Neural cell (in vitro differentiated cells): ENCODE measurements at regions not wholly inside any gene's neighbourhood (a gene's known extent, or its start where the extent isn't known, plus 50 kb on each side); places are given as distances from the start of the nearest gene placed in this dataset.

Source experiments
- H2AFZ ChIP-seq: fragments of 200-600, 300-800 bp; sonication (generic), shearing (Covaris generic); 2 replicates; pipeline ENCODE4 v1.6.0; 2014; ENCODE audit warnings: low read depth, mild to moderate bottlenecking, antibody characterized with exemption, low read length, moderate library complexity
- H3F3A ChIP-seq: fragments of 200-600 bp; shearing (Covaris generic); 2 replicates; pipeline ENCODE4 v1.6.1; 2016; ENCODE audit warnings: mild to moderate bottlenecking, moderate library complexity, mixed read lengths, antibody characterized with exemption, low read length; ENCODE audit not compliant: insufficient read depth, poor library complexity, severe bottlenecking
- H3K27ac ChIP-seq: fragments of 200-600, 300-800 bp; sonication (generic), shearing (Covaris generic); 2 replicates; pipeline ENCODE4 v1.5.1; 2014; ENCODE audit warnings: mild to moderate bottlenecking, low read length, moderate library complexity
- H3K27me3 ChIP-seq: fragments of 300-800, 200-600 bp; sonication (generic), shearing (Covaris generic); 2 replicates; pipeline ENCODE4 v1.6.0; 2014; ENCODE audit warnings: mild to moderate bottlenecking, low read depth, low read length, moderate library complexity; ENCODE audit not compliant: insufficient read depth
- H3K36me3 ChIP-seq: fragments of 300-800, 200-600 bp; sonication (generic), shearing (Covaris generic); 2 replicates; pipeline ENCODE4 v1.5.1; 2014; ENCODE audit warnings: mild to moderate bottlenecking, antibody characterized with exemption, low read length, moderate library complexity; ENCODE audit not compliant: insufficient read depth
- H3K4me2 ChIP-seq: fragments of 300-800, 200-600 bp; sonication (generic), shearing (Covaris generic); 2 replicates; pipeline ENCODE4 v1.6.0; 2014; ENCODE audit warnings: mild to moderate bottlenecking, low read length
- H3K4me3 ChIP-seq: fragments of 300-800, 200-600 bp; sonication (generic), shearing (Covaris generic); 2 replicates; pipeline ENCODE4 v1.5.1; 2014; ENCODE audit warnings: mild to moderate bottlenecking, low read length, moderate library complexity
- H3K79me2 ChIP-seq: fragments of 200-600 bp; shearing (Covaris generic); replicated peaks from 2 replicates; pipeline ENCODE4 v1.6.0; 2014; ENCODE audit warnings: mild to moderate bottlenecking, low read length, moderate library complexity; ENCODE audit not compliant: insufficient read depth
- H3K9ac ChIP-seq: fragments of 300-800, 200-600 bp; sonication (generic), shearing (Covaris generic); 2 replicates; pipeline ENCODE4 v1.6.1; 2016; ENCODE audit warnings: mild to moderate bottlenecking, low read length, mixed read lengths
- H3K9me2 ChIP-seq: fragments of 200-600 bp; shearing (Covaris generic); 2 replicates; pipeline ENCODE4 v1.6.1; 2016; ENCODE audit warnings: mild to moderate bottlenecking, low read length, mixed read lengths; ENCODE audit not compliant: insufficient read depth
- H3K9me3 ChIP-seq: fragments of 200-600, 300-800 bp; sonication (generic), shearing (Covaris generic); 2 replicates; pipeline ENCODE4 v1.6.1; 2016; ENCODE audit warnings: mild to moderate bottlenecking, mixed run types, low read length, moderate library complexity, mixed read lengths
- H4K20me1 ChIP-seq: fragments of 200-600 bp; shearing (Covaris generic); 2 replicates; pipeline ENCODE4 v1.6.1; 2016; ENCODE audit warnings: mild to moderate bottlenecking, mixed run types; ENCODE audit not compliant: insufficient read depth
- EZH2 ChIP-seq: fragments of 200-600, 300-800 bp; shearing (Covaris generic), sonication (generic); IDR thresholded peaks from 2 replicates; pipeline ENCODE4 v1.6.1; 2014; ENCODE audit warnings: antibody characterized with exemption, low read length, borderline replicate concordance, mild to moderate bottlenecking; ENCODE audit not compliant: insufficient read depth, poor library complexity, severe bottlenecking
- MXI1 ChIP-seq: fragments of 450-650 bp; conservative IDR thresholded peaks from 2 replicates; pipeline ENCODE4 v1.6.1; 2014; ENCODE audit warnings: antibody characterized with exemption, mild to moderate bottlenecking; ENCODE audit not compliant: poor library complexity, severe bottlenecking
- POLR2AphosphoS5 ChIP-seq: IDR thresholded peaks from 2 replicates; pipeline ENCODE4 v1.6.1; 2012
- SMC3 ChIP-seq: fragments of 450-650 bp; conservative IDR thresholded peaks from 2 replicates; pipeline ENCODE4 v1.6.1; 2014; ENCODE audit warnings: antibody characterized with exemption, mild to moderate bottlenecking, moderate library complexity; ENCODE audit not compliant: poor library complexity
- TF ChIP-seq, protein P1 (sequence below): fragments of 450-650 bp; IDR thresholded peaks from 2 replicates; pipeline ENCODE4 v1.5.1; 2014; ENCODE audit warnings: antibody characterized with exemption, mild to moderate bottlenecking, moderate library complexity; ENCODE audit not compliant: poor library complexity, severe bottlenecking
- TF ChIP-seq, protein P2 (sequence below): IDR thresholded peaks from 2 replicates; pipeline ENCODE4 v1.6.1; 2012; ENCODE audit warnings: borderline replicate concordance

DNA sequence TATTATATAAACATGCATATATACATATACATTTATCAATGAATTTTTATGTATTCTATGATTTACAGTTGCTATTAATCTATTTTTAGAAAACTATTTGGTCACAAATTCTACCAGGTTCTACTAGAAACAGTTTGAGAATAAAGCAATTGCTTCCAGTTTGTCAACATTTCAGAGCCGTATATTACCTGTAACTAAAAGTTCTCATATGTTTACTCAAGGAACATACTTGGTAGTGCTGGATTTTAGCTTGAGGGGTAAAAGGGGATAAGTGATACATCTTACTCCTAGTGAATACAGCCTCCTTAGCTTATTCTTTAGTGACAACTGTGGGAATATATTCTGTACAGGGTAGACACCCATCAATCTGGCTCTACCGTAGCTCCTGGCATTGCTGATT is 1590.5 kb upstream of the LRRTM3 start:
- H2AFZ ChIP-seq = no peak overlapping the region
- no peaks in the 10 kb centered on the region for H4K20me1 ChIP-seq
- no peak overlapping the region for H3K27ac ChIP-seq
- H3F3A ChIP-seq = no peaks in the 10 kb centered on the region
- no peak overlapping the region for H3K4me2 ChIP-seq
- no peak overlapping the region for H3K4me3 ChIP-seq
- H3K9me3 ChIP-seq = no peaks in the 10 kb centered on the region
- TF ChIP-seq, protein P1, sequence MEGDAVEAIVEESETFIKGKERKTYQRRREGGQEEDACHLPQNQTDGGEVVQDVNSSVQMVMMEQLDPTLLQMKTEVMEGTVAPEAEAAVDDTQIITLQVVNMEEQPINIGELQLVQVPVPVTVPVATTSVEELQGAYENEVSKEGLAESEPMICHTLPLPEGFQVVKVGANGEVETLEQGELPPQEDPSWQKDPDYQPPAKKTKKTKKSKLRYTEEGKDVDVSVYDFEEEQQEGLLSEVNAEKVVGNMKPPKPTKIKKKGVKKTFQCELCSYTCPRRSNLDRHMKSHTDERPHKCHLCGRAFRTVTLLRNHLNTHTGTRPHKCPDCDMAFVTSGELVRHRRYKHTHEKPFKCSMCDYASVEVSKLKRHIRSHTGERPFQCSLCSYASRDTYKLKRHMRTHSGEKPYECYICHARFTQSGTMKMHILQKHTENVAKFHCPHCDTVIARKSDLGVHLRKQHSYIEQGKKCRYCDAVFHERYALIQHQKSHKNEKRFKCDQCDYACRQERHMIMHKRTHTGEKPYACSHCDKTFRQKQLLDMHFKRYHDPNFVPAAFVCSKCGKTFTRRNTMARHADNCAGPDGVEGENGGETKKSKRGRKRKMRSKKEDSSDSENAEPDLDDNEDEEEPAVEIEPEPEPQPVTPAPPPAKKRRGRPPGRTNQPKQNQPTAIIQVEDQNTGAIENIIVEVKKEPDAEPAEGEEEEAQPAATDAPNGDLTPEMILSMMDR = no peak
- TF ChIP-seq MXI1 (no peak), EZH2 (no peak)
- no peaks in the 10 kb centered on the region for H3K79me2 ChIP-seq
- H3K36me3 ChIP-seq = no peaks in the 10 kb centered on the region
- H3K9me2 ChIP-seq = no peaks in the 10 kb centered on the region
- no peak overlapping the region for H3K9ac ChIP-seq
- no peaks in the 10 kb centered on the region for H3K27me3 ChIP-seq

DNA sequence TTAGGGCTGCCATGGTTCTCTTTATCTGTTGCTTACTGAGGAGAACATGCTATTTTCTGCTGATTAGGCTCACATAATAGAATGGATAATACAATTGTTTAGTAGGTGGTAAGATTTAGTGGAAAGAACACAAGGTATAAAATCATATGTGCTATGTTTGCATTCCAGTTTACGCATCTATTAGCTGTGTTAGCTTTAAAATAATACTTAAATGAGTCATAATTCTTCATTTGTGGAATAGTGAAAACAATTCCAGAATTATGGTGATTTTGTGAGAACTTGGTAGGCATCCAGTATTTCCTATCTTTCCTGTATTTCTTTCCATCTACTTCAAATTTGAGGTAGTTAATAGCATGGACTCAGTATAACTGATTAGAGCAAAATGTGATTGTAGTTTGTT is 1585.5 kb upstream of the LRRTM3 start:
- TF ChIP-seq, protein P2, sequence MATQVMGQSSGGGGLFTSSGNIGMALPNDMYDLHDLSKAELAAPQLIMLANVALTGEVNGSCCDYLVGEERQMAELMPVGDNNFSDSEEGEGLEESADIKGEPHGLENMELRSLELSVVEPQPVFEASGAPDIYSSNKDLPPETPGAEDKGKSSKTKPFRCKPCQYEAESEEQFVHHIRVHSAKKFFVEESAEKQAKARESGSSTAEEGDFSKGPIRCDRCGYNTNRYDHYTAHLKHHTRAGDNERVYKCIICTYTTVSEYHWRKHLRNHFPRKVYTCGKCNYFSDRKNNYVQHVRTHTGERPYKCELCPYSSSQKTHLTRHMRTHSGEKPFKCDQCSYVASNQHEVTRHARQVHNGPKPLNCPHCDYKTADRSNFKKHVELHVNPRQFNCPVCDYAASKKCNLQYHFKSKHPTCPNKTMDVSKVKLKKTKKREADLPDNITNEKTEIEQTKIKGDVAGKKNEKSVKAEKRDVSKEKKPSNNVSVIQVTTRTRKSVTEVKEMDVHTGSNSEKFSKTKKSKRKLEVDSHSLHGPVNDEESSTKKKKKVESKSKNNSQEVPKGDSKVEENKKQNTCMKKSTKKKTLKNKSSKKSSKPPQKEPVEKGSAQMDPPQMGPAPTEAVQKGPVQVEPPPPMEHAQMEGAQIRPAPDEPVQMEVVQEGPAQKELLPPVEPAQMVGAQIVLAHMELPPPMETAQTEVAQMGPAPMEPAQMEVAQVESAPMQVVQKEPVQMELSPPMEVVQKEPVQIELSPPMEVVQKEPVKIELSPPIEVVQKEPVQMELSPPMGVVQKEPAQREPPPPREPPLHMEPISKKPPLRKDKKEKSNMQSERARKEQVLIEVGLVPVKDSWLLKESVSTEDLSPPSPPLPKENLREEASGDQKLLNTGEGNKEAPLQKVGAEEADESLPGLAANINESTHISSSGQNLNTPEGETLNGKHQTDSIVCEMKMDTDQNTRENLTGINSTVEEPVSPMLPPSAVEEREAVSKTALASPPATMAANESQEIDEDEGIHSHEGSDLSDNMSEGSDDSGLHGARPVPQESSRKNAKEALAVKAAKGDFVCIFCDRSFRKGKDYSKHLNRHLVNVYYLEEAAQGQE = no peak
- TF ChIP-seq POLR2AphosphoS5 (no peak), SMC3 (no peak)
- TF ChIP-seq, protein P1 = no peak
- Histone ChIP-seq H3K27me3 (no peaks in the 10 kb centered on the region), H3F3A (no peaks in the 10 kb centered on the region), H3K27ac (no peak overlapping the region), H2AFZ (no peak overlapping the region), H4K20me1 (no peaks in the 10 kb centered on the region), H3K4me2 (no peak overlapping the region), H3K9me2 (no peaks in the 10 kb centered on the region), H3K9me3 (no peaks in the 10 kb centered on the region), H3K79me2 (no peaks in the 10 kb centered on the region), H3K36me3 (no peaks in the 10 kb centered on the region), H3K9ac (no peak overlapping the region), H3K4me3 (no peak overlapping the region)
